ENCODE measurements at regions not wholly inside any gene's neighbourhood (a gene's known extent, or its start where the extent isn't known, plus 50 kb on each side); places are given as distances from the start of the nearest gene placed in this dataset.

DNA sequence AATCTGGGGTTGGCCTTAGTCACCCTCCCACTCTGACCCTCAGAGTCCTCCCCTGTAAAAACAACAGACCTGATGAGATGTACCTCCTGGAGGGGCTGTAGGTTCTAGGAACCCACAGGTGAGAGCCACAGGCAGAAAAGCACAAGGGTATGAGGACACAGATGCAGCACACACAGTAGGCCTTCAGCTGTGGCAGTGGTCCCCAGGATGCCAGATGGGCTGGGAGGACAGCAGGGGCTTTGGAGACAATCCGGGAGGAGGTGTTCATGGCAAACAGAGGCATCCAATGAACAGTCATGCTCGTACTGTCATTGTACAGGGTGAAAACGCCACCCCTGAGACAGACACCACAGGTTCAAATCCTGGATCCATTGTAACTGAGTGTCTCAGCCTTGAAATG, 463.1 kb downstream of the MATN1 start:
- DNase-seq (ENCODE audit: low read depth): no peak
- TF ChIP-seq CTCF (IDR thresholded peaks at IDR 0.05; ENCODE audit: control insufficient read depth, insufficient read depth, low read depth, low read length, missing control alignments): no peak

GRCh38 chr1:30259631-30260030, 463.8 kb downstream of the MATN1 start:
- no peak for DNase-seq (ENCODE audit: low read depth)
- no peak for TF ChIP-seq CTCF (IDR thresholded peaks at IDR 0.05; ENCODE audit: control insufficient read depth, insufficient read depth, low read depth, low read length, missing control alignments)
- H3K4me3 ChIP-seq (ENCODE audit: control insufficient read depth, low read depth, low read length): no peak overlapping the region

More for the DNA sequence above, 463.1 kb downstream of the MATN1 start:
- no peak overlapping the region for H3K4me3 ChIP-seq (ENCODE audit: control insufficient read depth, low read depth, low read length)

DNA sequence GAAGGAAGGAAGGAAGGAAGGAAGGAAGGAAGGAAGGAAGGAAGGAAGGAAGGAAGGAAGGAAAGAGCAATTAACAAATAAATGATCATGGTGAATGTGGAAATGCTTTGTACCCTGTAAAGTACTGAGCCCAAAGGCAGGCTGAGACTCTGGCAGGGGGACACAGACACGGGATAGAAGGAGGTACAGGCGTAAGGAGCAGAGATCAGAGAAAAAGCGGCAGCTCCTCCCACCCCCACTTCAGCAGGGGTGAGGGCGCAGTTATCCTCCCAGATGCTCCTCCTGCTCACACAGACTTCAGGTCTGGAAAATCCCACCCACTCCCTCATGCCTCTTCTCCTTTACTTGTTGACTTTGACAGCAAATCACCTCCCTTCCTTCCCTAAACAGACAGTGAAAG, 464.5 kb downstream of the MATN1 start:
- H3K4me3 ChIP-seq (ENCODE audit: control insufficient read depth, low read depth, low read length): no peak overlapping the region
- no peak for DNase-seq (ENCODE audit: low read depth)
- TF ChIP-seq CTCF (IDR thresholded peaks at IDR 0.05; ENCODE audit: control insufficient read depth, insufficient read depth, low read depth, low read length, missing control alignments): no peak

GRCh38 chr1:30258471-30258870, 464.9 kb downstream of the MATN1 start:
- TF ChIP-seq CTCF (IDR thresholded peaks at IDR 0.05; ENCODE audit: control insufficient read depth, insufficient read depth, low read depth, low read length, missing control alignments): no peak
- H3K4me3 ChIP-seq (ENCODE audit: control insufficient read depth, low read depth, low read length): no peak overlapping the region
- DNase-seq (ENCODE audit: low read depth): no peak

DNA sequence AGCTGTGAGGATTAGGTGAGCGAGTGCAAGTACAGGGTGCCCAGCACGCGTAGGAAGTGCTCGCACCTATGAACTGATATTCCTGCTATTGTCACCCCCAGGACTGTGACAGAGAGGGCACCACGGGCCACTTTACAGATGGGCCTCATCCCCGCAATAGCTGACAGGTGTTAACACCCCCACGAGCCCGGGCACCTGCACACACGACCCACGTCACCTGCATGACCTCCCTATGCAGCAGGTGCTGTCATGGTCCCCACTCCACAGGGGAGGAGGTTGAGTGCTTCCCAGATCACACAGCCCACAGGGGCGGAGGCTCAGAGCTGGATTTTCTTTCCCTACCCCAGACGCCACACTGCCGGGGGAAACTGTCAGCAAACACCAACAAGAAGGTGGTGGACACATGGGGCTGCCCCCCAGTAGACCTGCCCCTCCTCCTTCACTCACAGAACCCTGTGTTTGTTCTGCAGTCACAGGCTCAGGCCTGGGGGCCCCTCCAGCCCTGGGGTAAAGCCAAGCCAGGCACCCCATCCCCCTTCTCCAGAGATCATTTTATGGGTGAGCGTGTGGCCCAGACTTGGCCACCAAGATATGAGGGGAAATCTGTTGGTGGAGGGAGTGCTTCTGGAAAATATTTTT, 465.5 kb downstream of the MATN1 start:
- no peak overlapping the region for H3K4me3 ChIP-seq (ENCODE audit: control insufficient read depth, low read depth, low read length)
- no peak for DNase-seq (ENCODE audit: low read depth)
- no peak for TF ChIP-seq CTCF (IDR thresholded peaks at IDR 0.05; ENCODE audit: control insufficient read depth, insufficient read depth, low read depth, low read length, missing control alignments)

DNA sequence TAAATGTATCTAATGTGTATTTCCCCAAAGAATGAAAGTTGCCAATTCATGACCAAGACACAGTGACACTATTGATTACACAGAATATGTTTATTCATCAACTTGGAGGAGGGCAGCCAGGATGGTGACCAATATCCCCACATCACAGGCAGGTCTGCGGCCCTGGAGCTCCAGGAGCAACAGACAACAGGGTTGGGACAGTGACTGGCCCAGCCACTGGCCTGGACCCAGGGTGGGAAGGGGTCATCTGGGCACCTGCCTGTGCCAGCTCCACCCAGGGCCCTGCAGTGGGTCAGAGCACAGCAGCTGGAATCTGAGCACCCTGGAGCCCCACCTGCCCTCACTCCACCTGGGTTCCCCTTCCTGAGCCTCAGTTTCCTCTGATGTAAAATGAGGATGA, 466.1 kb downstream of the MATN1 start:
- TF ChIP-seq CTCF (IDR thresholded peaks at IDR 0.05; ENCODE audit: control insufficient read depth, insufficient read depth, low read depth, low read length, missing control alignments): no peak
- no peak for DNase-seq (ENCODE audit: low read depth)
- no peak overlapping the region for H3K4me3 ChIP-seq (ENCODE audit: control insufficient read depth, low read depth, low read length)

DNA sequence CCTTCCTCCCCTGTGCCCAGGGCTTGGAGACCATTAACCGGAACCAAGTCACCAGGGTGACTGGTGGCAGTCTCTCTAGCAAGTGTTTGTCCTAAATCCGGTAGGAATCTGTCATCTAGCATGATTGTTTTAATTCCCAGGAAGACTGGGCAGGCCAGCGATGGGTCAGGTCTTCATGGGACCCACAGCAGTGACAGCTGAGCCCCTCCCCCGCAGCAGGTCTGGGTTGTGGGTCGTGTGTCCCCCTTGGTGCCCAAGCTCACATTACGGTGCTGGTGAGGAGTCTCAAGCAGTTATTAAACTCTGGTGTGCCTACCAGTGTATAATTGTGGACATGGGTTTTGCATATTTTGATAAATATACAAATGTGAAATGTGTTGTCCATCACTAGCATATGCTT, 466.5 kb downstream of the MATN1 start:
- no peak overlapping the region for H3K4me3 ChIP-seq (ENCODE audit: control insufficient read depth, low read depth, low read length)
- DNase-seq (ENCODE audit: low read depth): no peak
- no peak for TF ChIP-seq CTCF (IDR thresholded peaks at IDR 0.05; ENCODE audit: control insufficient read depth, insufficient read depth, low read depth, low read length, missing control alignments)

Data from AG09309 (cell line).